DOHH2 (cell line): ENCODE measurements at regions not wholly inside any gene's neighbourhood (a gene's known extent, or its start where the extent isn't known, plus 50 kb on each side); places are given as distances from the start of the nearest gene placed in this dataset.

Experiments
- CTCF ChIP-seq: fragments of 200-600 bp; sonication (generic); IDR thresholded peaks from one replicate; pipeline ENCODE4 v1.5.1; 2014; ENCODE audit warnings: antibody characterized with exemption, mild to moderate bottlenecking, low read depth, low read length; ENCODE audit not compliant: poor library complexity, severe bottlenecking
- EZH2phosphoT487 ChIP-seq: fragments of 200-600 bp; sonication (generic); IDR thresholded peaks from 2 replicates; pipeline ENCODE4 v1.6.1; 2017; ENCODE audit warnings: borderline replicate concordance, mild to moderate bottlenecking, antibody characterized with exemption, low read length, moderate library complexity, mixed read lengths

GRCh38 chr1:80441664-80442063, 1359.1 kb upstream of the ADGRL2 start:
- no peak for TF ChIP-seq CTCF
- TF ChIP-seq EZH2phosphoT487, result no peak
